Activated naive CD4-positive, alpha-beta T cell (primary cell): ENCODE measurements at regions not wholly inside any gene's neighbourhood (a gene's known extent, or its start where the extent isn't known, plus 50 kb on each side); places are given as distances from the start of the nearest gene placed in this dataset.

ENCODE experiments used
- DNase-seq, 4 experiments: peaks; one replicate each; lab custom pipeline; 2025; lab: John Stamatoyannopoulos, UW

GRCh38 chr1:87615491-87615890 lies 286.8 kb downstream of the LMO4 start:
- no peak for DNase-seq

GRCh38 chr1:87615901-87616300 lies 287.2 kb downstream of the LMO4 start:
- no peak for DNase-seq

- no peak for DNase-seq
Observed at GRCh38 chr1:87620807-87621206, 292.1 kb downstream of the LMO4 start.

- DNase-seq: no peak
Observed at GRCh38 chr1:87629673-87630072, 301.0 kb downstream of the LMO4 start.

GRCh38 chr1:87632232-87632631 lies 303.6 kb downstream of the LMO4 start:
- no peak for DNase-seq

GRCh38 chr1:87636198-87636892 lies 307.7 kb downstream of the LMO4 start:
- DNase-seq: no peak

GRCh38 chr1:87638636-87639035 lies 310.0 kb downstream of the LMO4 start:
- DNase-seq: no peak

- no peak for DNase-seq
Observed at GRCh38 chr1:87641996-87642395, 313.3 kb downstream of the LMO4 start.

- DNase-seq: no peak
Observed at GRCh38 chr1:87642581-87643221, 314.0 kb downstream of the LMO4 start.

GRCh38 chr1:87644033-87644578 lies 315.4 kb downstream of the LMO4 start:
- DNase-seq: no peak

- no peak for DNase-seq
Observed at GRCh38 chr1:87644579-87645190, 316.0 kb downstream of the LMO4 start.

- DNase-seq: no peak
Observed at GRCh38 chr1:87647430-87648177, 318.9 kb downstream of the LMO4 start.

- DNase-seq: no peak
Observed at GRCh38 chr1:87648323-87649119, 319.8 kb downstream of the LMO4 start.

- DNase-seq: no peak
Observed at GRCh38 chr1:87650306-87650705, 321.6 kb downstream of the LMO4 start.

GRCh38 chr1:87652176-87652575 lies 323.5 kb downstream of the LMO4 start:
- DNase-seq: no peak

- no peak for DNase-seq
Observed at GRCh38 chr1:87665151-87665550, 336.5 kb downstream of the LMO4 start.

- DNase-seq: no peak
Observed at GRCh38 chr1:87666681-87667080, 338.0 kb downstream of the LMO4 start.

- no peak for DNase-seq
Observed at GRCh38 chr1:87669674-87670073, 341.0 kb downstream of the LMO4 start.

GRCh38 chr1:87673309-87673708 lies 344.6 kb downstream of the LMO4 start:
- DNase-seq: no peak

GRCh38 chr1:87673748-87674147 lies 345.1 kb downstream of the LMO4 start:
- DNase-seq: no peak

GRCh38 chr1:87674791-87675190 lies 346.1 kb downstream of the LMO4 start:
- DNase-seq: no peak

- no peak for DNase-seq
Observed at GRCh38 chr1:87678266-87678665, 349.6 kb downstream of the LMO4 start.
